ENCODE measurements at regions not wholly inside any gene's neighbourhood (a gene's known extent, or its start where the extent isn't known, plus 50 kb on each side); places are given as distances from the start of the nearest gene placed in this dataset.

GRCh38 chr12:131572626-131573025 lies 138.3 kb upstream of the SFSWAP start:
- TF ChIP-seq, protein P1, sequence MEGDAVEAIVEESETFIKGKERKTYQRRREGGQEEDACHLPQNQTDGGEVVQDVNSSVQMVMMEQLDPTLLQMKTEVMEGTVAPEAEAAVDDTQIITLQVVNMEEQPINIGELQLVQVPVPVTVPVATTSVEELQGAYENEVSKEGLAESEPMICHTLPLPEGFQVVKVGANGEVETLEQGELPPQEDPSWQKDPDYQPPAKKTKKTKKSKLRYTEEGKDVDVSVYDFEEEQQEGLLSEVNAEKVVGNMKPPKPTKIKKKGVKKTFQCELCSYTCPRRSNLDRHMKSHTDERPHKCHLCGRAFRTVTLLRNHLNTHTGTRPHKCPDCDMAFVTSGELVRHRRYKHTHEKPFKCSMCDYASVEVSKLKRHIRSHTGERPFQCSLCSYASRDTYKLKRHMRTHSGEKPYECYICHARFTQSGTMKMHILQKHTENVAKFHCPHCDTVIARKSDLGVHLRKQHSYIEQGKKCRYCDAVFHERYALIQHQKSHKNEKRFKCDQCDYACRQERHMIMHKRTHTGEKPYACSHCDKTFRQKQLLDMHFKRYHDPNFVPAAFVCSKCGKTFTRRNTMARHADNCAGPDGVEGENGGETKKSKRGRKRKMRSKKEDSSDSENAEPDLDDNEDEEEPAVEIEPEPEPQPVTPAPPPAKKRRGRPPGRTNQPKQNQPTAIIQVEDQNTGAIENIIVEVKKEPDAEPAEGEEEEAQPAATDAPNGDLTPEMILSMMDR (IDR thresholded peaks at IDR 0.05; ENCODE audit: poor library complexity): no peak
- TF ChIP-seq EZH2 (IDR thresholded peaks at IDR 0.05; ENCODE audit: borderline replicate concordance): no peak
- no peak for TF ChIP-seq EZH2phosphoT487 (IDR thresholded peaks at IDR 0.05; ENCODE audit: low read depth, severe bottlenecking, unreplicated experiment)
